Hematopoietic multipotent progenitor cell treated with erythropoietin and hydrocortisone succinate and interleukin-3 and kit ligand, for 4 days (in vitro differentiated cells): ENCODE measurements at regions not wholly inside any gene's neighbourhood (a gene's known extent, or its start where the extent isn't known, plus 50 kb on each side); places are given as distances from the start of the nearest gene placed in this dataset.

ENCODE experiments used
- DNase-seq: peaks from one replicate; pipeline ENCODE4 v3.0.0-alpha.2; 2015

GRCh38 chr7:31284106-31284505, 56.4 kb downstream of the NEUROD6 start:
- DNase-seq: no peak

GRCh38 chr7:31271641-31272405, 68.7 kb downstream of the NEUROD6 start:
- DNase-seq: no peak

- DNase-seq: no peak
These were observed 73.0 kb downstream of the NEUROD6 start for GRCh38 chr7:31267486-31267885.

- DNase-seq: no peak
These were observed 77.2 kb downstream of the NEUROD6 start for GRCh38 chr7:31263338-31263737.

GRCh38 chr7:31261341-31261740, 79.2 kb downstream of the NEUROD6 start:
- DNase-seq: no peak

- no peak for DNase-seq
These were observed 79.7 kb downstream of the NEUROD6 start for GRCh38 chr7:31260851-31261250.

GRCh38 chr7:31258391-31258790, 82.1 kb downstream of the NEUROD6 start:
- no peak for DNase-seq

GRCh38 chr7:31256506-31256905, 84.0 kb downstream of the NEUROD6 start:
- DNase-seq: no peak

- no peak for DNase-seq
These were observed 85.6 kb downstream of the NEUROD6 start for GRCh38 chr7:31254926-31255325.

- DNase-seq: no peak
These were observed 87.0 kb downstream of the NEUROD6 start for GRCh38 chr7:31253532-31253931.

- DNase-seq: no peak
These were observed 89.1 kb downstream of the NEUROD6 start for GRCh38 chr7:31251441-31251840.

GRCh38 chr7:31249671-31250070, 90.9 kb downstream of the NEUROD6 start:
- DNase-seq: no peak

- DNase-seq: no peak
These were observed 103.7 kb downstream of the NEUROD6 start for GRCh38 chr7:31236868-31237267.

- DNase-seq: no peak
These were observed 105.5 kb downstream of the NEUROD6 start for GRCh38 chr7:31234836-31235605.

- DNase-seq: no peak
These were observed 111.6 kb downstream of the NEUROD6 start for GRCh38 chr7:31228957-31229356.

- DNase-seq: no peak
These were observed 125.8 kb downstream of the NEUROD6 start for GRCh38 chr7:31214751-31215150.

GRCh38 chr7:31211281-31211680, 129.2 kb downstream of the NEUROD6 start:
- DNase-seq: no peak

- peak; percentile 16 for DNase-seq
These were observed 136.5 kb downstream of the NEUROD6 start for GRCh38 chr7:31204071-31204470.

- DNase-seq: no peak
These were observed 137.0 kb downstream of the NEUROD6 start for GRCh38 chr7:31203551-31203950.

- DNase-seq: no peak
These were observed 137.7 kb downstream of the NEUROD6 start for GRCh38 chr7:31202801-31203200.

GRCh38 chr7:31192986-31193385, 140.9 kb downstream of the ADCYAP1R1 start:
- peak; percentile 76 for DNase-seq

GRCh38 chr7:31190906-31191305, 138.8 kb downstream of the ADCYAP1R1 start:
- DNase-seq: peak; percentile 25

- DNase-seq: no peak
These were observed 134.1 kb downstream of the ADCYAP1R1 start for GRCh38 chr7:31186202-31186601.

- DNase-seq: peak; percentile 7
These were observed 123.6 kb downstream of the ADCYAP1R1 start for GRCh38 chr7:31175672-31176071.
